ENCODE measurements at regions not wholly inside any gene's neighbourhood (a gene's known extent, or its start where the extent isn't known, plus 50 kb on each side); places are given as distances from the start of the nearest gene placed in this dataset.

GRCh38 chr21:19261731-19262376 lies 858.3 kb upstream of the TMPRSS15 start:
- DNase-seq = no peak

GRCh38 chr21:19266636-19267035 lies 863.1 kb upstream of the TMPRSS15 start:
- DNase-seq = no peak

- no peak for DNase-seq
These were observed 865.1 kb upstream of the TMPRSS15 start for GRCh38 chr21:19268686-19269085.

- no peak for DNase-seq
These were observed 871.5 kb upstream of the TMPRSS15 start for GRCh38 chr21:19275065-19275464.

- DNase-seq = no peak
These were observed 873.1 kb upstream of the TMPRSS15 start for GRCh38 chr21:19276665-19277064.

GRCh38 chr21:19286876-19287275 lies 883.3 kb upstream of the TMPRSS15 start:
- no peak for DNase-seq

GRCh38 chr21:19290328-19290727 lies 886.7 kb upstream of the TMPRSS15 start:
- no peak for DNase-seq

GRCh38 chr21:19320291-19320690 lies 916.7 kb upstream of the TMPRSS15 start:
- no peak for DNase-seq

- DNase-seq = no peak
These were observed 918.1 kb upstream of the TMPRSS15 start for GRCh38 chr21:19321688-19322087.

GRCh38 chr21:19322360-19322759 lies 918.8 kb upstream of the TMPRSS15 start:
- no peak for DNase-seq

- DNase-seq = no peak
These were observed 923.1 kb upstream of the TMPRSS15 start for GRCh38 chr21:19326531-19327319.

GRCh38 chr21:19328954-19329353 lies 925.4 kb upstream of the TMPRSS15 start:
- no peak for DNase-seq

- no peak for DNase-seq
These were observed 936.7 kb upstream of the TMPRSS15 start for GRCh38 chr21:19340303-19340702.

GRCh38 chr21:19340954-19341353 lies 937.4 kb upstream of the TMPRSS15 start:
- no peak for DNase-seq

GRCh38 chr21:19343711-19344110 lies 940.1 kb upstream of the TMPRSS15 start:
- DNase-seq = no peak

GRCh38 chr21:19350286-19350685 lies 946.7 kb upstream of the TMPRSS15 start:
- DNase-seq = no peak

GRCh38 chr21:19353256-19353655 lies 949.7 kb upstream of the TMPRSS15 start:
- no peak for DNase-seq

- DNase-seq = no peak
These were observed 965.4 kb upstream of the TMPRSS15 start for GRCh38 chr21:19368944-19369343.

GRCh38 chr21:19392390-19392789 lies 988.8 kb upstream of the TMPRSS15 start:
- no peak for DNase-seq

GRCh38 chr21:19400223-19400770 lies 996.7 kb upstream of the TMPRSS15 start:
- no peak for DNase-seq

- DNase-seq = no peak
These were observed 999.3 kb upstream of the TMPRSS15 start for GRCh38 chr21:19402870-19403269.

- no peak for DNase-seq
These were observed 1001.7 kb upstream of the TMPRSS15 start for GRCh38 chr21:19405326-19405725.

GRCh38 chr21:19420565-19420964 lies 1017.0 kb upstream of the TMPRSS15 start:
- DNase-seq = no peak

- DNase-seq = no peak
These were observed 1030.0 kb upstream of the TMPRSS15 start for GRCh38 chr21:19433623-19434022.

All from DMS 273 treated with DMSO at 0.1 percent for 48 hours (cell line).